Kidney glomerular epithelial cell (primary cell): ENCODE measurements at regions not wholly inside any gene's neighbourhood (a gene's known extent, or its start where the extent isn't known, plus 50 kb on each side); places are given as distances from the start of the nearest gene placed in this dataset.
"Not testable (repeated sequence)": the region's sequence is repeated elsewhere in the genome, so short reads cannot be mapped to it uniquely, and the experiment has no call there.

Experiments
- DNase-seq: peaks from one replicate; lab custom pipeline; 2025; lab: John Stamatoyannopoulos, UW

GRCh38 chr11:129699711-129700304, 115.8 kb upstream of the TMEM45B start:
- DNase-seq, result no peak

GRCh38 chr11:129700701-129701100, 114.9 kb upstream of the TMEM45B start:
- no peak for DNase-seq

- DNase-seq, result no peak
Measured at GRCh38 chr11:129701706-129702105, 113.9 kb upstream of the TMEM45B start.

- no peak for DNase-seq
Measured at GRCh38 chr11:129702410-129703398, 112.9 kb upstream of the TMEM45B start.

DNA sequence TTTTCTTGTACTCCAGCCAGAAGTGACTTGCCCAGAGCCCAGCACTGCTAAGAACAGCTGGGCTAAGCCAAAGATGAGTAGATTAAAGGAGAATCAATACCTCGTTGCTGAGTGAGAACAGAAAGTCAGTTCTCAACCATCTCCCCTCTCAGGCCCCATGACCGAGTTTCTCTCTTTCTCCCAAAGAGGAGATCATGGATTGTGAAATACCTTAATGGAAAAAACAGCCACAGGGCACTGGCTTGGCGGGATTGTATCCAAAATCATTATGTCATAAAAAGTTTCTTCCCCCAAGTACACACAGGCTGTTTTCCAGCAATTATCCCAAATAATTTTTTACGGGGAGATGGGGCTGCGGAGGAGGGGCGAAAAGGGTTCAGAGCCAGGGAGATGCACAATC, 111.8 kb upstream of the TMEM45B start:
- no peak for DNase-seq

DNA sequence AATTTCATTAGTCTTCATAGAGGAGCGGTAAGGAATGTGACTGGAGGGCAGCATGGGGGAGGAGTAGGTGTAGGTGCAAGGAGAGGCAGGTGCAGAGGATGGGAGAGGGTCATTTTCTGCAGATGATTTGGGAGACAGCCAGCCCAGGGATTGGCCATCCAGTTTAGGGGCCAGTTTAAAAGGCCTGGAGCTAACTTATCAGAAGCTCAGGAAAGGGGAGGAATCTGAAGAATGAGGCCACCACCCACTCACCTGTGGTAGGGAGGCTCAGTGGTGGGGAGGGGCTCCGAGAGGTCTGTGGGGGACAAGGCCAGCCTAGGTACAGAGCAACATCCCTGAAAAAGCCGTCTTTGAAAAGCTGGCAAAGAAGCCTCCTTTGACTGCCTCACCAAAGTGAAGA, 110.8 kb upstream of the TMEM45B start:
- DNase-seq, result no peak

DNA sequence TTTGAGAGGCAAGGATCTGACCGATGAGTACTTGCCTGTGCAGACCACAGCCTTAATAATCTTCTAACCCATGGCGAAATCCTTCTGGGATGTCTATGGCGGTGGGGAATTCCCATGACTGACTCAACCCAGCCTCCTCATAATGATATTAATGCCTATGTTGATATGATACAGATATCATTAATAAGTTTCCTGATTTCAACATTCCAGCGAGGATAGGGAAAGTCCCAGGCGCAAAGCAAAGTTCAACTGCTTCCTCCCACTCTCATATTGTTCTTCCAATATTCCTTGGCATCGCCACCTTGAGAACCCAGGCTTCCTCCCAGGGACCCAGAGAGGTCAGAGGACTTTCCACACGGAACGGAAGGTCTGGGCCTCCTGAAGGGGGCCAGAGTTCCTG, 110.3 kb upstream of the TMEM45B start:
- no peak for DNase-seq

- no peak for DNase-seq
Measured at GRCh38 chr11:129705933-129706332, 109.7 kb upstream of the TMEM45B start.

DNA sequence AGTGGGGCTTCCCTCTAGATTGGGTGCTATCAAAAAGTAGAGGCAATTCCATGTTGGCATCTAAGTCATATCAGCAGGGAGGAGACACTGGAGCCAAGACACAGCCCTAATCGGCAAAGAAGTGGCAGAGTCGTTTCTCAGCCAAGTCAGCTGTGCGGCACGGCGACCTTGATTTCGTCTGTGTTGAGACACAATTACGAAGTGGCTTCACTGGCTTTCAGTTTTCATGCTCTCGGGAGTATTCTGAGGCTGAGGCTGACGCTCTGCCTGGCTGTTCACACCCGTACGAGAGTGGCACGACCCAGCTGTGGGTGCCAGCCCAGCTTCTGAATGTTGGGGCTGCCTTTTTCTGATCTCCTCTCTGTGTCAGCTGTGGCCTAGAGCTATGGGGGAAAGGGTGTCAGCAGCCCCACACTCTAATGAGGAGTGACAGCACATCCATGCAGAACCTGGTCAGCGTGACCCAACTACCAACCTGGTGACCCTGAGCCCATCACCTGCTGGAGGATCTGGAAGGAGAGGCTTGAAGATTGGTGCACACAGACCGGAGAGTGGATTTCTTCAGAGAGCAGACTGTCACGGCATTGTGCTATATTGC, 105.7 kb upstream of the TMEM45B start:
- no peak for DNase-seq

DNA sequence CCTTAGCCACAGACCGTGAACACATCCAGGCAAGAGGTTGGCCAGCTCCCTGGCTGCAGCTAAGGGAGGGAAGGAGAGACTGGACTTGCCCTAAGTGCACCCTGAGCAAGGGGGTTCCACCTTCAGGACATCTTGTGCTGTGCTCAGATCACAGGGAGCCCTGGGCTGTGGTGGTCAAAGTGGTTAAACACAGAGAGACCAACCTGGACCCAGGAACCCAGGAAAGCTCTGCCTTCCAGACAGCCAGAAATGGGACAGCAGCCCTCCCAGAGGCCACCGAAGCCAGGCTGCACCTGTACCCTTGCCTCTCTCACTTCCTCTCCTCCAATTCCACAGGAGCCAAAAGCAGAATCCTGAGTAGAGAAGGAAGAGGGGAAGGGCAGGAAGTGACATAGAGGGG, 105.2 kb upstream of the TMEM45B start:
- DNase-seq, result no peak

DNA sequence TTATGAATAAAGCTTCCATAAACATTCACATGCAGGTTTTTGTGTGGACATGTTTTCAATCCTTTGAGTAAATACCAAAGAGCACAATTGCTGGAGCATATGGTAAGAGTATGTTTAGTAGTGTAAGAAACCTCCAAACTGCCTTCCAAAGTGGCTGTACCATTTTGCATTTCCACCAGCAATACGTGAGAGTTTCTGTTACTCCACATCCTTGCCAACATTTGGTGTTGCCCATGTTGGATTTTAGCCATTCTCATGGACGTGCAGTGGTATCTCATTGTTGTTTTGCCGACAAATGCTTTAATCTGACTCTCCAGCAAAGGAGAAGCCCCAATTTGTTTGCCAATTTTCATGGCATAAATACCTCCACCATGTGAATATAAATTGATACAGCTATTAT, 103.9 kb upstream of the TMEM45B start:
- DNase-seq, result no peak

DNA sequence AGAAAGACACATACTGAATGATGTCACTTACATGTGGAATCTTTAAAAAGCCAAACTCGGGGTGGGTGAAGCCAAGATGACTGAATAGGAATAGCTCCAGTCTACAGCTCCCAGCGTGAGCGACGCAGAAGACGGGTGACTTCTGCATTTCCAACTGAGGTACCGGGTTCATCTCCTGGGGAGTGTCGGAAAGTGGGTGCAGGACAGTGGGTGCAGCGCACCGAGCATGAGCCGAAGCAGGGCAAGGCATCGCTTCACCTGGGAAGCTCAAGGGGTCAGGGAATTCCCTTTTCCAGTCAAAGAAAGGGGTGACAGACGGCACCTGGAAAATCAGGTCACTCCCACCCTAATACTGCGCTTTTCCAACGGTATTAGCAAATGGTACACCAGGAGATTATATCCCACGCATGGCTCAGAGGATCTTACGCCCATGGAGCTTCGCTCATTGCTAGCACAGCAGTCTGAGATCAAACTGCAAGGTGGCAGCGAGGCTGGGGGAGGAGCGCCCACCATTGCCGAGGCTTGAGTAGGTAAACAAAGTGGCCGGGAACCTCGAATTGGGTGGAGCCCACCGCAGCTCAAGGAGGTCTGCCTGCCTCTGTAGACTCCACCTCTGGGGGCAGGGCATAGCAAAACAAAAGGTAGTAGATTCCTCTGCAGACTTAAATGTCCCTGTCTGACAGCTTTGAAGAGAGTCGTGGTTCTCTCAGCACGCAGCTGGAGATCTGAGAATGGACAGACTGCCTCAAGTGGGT, 103.0 kb upstream of the TMEM45B start:
- DNase-seq, result not testable (repeated sequence)

DNA sequence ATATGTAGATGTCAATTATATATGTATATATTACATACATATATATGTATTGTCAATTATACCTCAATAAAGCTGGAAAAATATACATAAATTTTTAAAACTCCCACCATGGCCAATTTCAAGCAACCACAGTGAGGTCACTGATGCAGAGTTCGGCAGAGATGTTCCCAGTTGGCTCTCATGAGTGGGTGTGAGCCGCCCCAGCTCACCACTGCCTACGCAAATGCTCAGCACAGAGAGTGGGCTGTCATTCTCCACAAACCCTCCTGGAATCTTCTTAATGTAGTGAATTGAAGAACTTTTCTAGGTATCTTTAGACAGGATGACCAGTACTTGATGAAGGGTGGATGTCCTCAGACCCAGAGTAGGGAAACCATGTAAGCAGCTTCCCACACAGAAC, 96.6 kb upstream of the TMEM45B start:
- DNase-seq, result no peak

- no peak for DNase-seq
Measured at GRCh38 chr11:129720156-129720555, 95.5 kb upstream of the TMEM45B start.

- DNase-seq, result no peak
Measured at GRCh38 chr11:129720994-129721393, 94.7 kb upstream of the TMEM45B start.

- no peak for DNase-seq
Measured at GRCh38 chr11:129721685-129722084, 94.0 kb upstream of the TMEM45B start.

- no peak for DNase-seq
Measured at GRCh38 chr11:129722529-129722928, 93.1 kb upstream of the TMEM45B start.

GRCh38 chr11:129723146-129723760, 92.4 kb upstream of the TMEM45B start:
- no peak for DNase-seq

DNA sequence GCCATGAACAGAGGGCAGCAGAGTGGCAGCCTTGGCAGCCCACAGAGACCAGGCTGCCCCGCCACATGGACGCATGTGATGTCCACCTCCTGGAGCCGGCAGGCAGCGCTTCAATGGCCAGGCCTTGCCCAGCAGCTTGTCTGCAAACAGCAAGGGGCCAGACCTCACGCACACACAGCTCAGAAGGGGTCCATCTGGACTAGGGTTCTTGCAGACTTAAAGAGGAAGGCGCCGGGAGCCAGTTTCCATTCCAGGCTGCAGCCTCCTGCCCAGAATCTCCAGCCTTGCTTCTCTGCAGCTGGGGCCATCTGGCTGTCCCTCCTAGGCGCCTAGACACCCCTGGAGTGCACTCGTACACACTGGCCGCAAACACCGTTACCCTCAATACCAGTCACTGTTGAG, 91.9 kb upstream of the TMEM45B start:
- DNase-seq, result no peak

DNA sequence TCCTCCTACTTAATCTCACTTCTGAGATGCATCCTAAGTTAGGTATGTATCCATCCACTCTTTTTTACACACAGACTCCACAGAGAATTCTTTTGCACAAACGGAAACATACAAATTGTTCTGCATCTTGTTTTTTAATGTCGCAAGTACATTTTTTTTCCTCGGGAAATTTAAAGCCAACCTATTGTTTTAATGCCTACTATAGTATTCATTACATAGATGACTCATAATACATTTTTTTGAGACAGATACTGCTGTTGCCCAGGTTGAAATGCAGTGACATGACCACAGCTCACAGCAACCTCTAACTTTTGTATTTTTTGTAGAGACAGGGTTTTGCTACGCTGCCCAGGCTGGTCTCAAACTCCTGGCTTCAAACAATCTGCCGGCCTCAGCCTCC, 90.8 kb upstream of the TMEM45B start:
- no peak for DNase-seq

- no peak for DNase-seq
Measured at GRCh38 chr11:129726179-129726578, 89.5 kb upstream of the TMEM45B start.

- peak; percentile 56 for DNase-seq
Measured at GRCh38 chr11:129728581-129728980, 87.1 kb upstream of the TMEM45B start.
